C4-2B (cell line): ENCODE measurements at regions not wholly inside any gene's neighbourhood (a gene's known extent, or its start where the extent isn't known, plus 50 kb on each side); places are given as distances from the start of the nearest gene placed in this dataset.

Source experiments
- CTCF ChIP-seq: fragments of 450-650 bp; conservative IDR thresholded peaks from 2 replicates; pipeline ENCODE4 v1.5.1; 2017; ENCODE audit warnings: mild to moderate bottlenecking
- ZFX ChIP-seq: fragments of 450-650 bp; IDR thresholded peaks from 2 replicates; pipeline ENCODE4 v1.6.1; 2017

DNA sequence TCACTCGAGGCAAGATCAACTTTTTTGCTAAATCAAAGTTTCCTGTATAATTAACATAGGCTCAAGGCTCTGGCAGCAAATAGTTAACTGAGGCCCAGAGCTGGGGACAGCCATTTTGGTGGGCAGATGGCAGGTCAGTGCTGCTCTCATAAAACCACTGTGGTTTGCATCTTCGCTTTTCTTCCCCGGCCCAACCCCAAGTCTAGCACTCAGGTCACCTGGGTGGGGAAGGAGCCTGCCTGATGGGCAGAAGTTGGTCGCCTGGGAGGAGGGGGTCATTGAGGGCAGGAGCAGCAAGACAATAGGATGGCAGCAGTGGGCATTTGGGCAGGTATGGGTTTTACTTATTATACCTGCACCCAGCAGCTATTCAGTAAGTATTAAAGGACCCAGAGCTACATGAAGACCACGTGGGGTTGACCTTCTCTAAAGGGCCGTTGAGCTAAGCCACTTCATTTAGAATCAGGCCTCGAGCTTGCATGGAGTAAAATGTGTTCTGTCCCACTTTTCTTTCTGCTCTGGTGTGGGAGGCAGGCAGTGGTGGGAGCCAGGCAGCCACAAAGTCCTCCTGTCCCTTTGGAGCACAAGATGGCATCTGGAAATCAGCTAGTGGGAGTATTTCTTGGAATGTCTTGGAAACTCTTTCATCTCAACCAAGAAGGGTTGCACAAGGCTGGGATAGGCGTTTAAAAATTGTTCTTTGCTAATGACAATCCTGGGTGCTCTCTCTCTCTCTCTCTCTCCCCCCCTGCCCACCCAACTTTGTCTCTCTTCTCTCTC, 133.4 kb downstream of the SPAG6 start:
- TF ChIP-seq CTCF (no peak), ZFX (no peak)
